HepG2 (cell line): ENCODE measurements at regions not wholly inside any gene's neighbourhood (a gene's known extent, or its start where the extent isn't known, plus 50 kb on each side); places are given as distances from the start of the nearest gene placed in this dataset.

ENCODE experiments used
- FOXA3 ChIP-seq: IDR thresholded peaks from 2 replicates; pipeline ENCODE4 v1.6.1; 2016; ENCODE audit warnings: missing genetic modification reagents, missing compliant biosample characterization
- MLLT10 ChIP-seq: sonication (generic); formaldehyde crosslinking; IDR thresholded peaks from 2 replicates; pipeline ENCODE4 v1.4.0; 2020; ENCODE audit warnings: missing genetic modification reagents
- RXRA ChIP-seq: sonication (generic); formaldehyde crosslinking; IDR thresholded peaks from 2 replicates; pipeline ENCODE4 v1.5.1; 2020; ENCODE audit warnings: missing genetic modification reagents
- TGIF2 ChIP-seq: IDR thresholded peaks from 2 replicates; pipeline ENCODE4 v1.6.1; 2016; ENCODE audit warnings: control low read depth, missing compliant biosample characterization
- TF ChIP-seq, protein P1 (sequence below): IDR thresholded peaks from 2 replicates; pipeline ENCODE4 v1.6.1; 2012; ENCODE audit warnings: inconsistent platforms
- TF ChIP-seq, protein P2 (sequence below): sonication (generic); formaldehyde crosslinking; IDR thresholded peaks from 2 replicates; pipeline ENCODE4 v1.9.0; 2021; ENCODE audit warnings: missing genetic modification reagents, borderline replicate concordance
- TF ChIP-seq, protein P3 (sequence below): sonication (generic); formaldehyde crosslinking; IDR thresholded peaks from 2 replicates; pipeline ENCODE4 v1.4.0; 2020; ENCODE audit warnings: missing genetic modification reagents; ENCODE audit errors: not compliant biosample characterization

DNA sequence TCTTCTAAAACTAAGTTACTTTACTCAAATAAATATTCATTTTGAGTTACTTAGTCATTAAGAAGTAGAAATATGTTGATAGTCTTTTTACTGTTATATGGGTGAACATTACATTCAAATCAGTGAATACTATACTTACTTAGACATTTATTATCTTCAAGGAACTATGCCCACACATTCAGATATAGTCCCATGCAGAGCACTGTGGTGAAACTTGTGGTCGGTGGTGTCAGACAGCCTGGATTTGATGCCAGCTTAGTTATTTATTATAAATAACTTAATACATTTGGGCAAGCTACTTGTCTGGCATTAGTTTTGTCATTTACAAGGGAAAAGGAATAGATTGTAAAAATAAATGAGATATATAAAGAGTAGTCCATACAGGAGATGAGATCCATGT, 149.5 kb downstream of the RAP2B start:
- TF ChIP-seq MLLT10 (CRISPR knock-in tag) (no peak), FOXA3 (no peak), RXRA (CRISPR knock-in tag) (no peak), TGIF2 (no peak)
- TF ChIP-seq, protein P1, sequence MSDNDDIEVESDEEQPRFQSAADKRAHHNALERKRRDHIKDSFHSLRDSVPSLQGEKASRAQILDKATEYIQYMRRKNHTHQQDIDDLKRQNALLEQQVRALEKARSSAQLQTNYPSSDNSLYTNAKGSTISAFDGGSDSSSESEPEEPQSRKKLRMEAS: no peak
- TF ChIP-seq, protein P2, sequence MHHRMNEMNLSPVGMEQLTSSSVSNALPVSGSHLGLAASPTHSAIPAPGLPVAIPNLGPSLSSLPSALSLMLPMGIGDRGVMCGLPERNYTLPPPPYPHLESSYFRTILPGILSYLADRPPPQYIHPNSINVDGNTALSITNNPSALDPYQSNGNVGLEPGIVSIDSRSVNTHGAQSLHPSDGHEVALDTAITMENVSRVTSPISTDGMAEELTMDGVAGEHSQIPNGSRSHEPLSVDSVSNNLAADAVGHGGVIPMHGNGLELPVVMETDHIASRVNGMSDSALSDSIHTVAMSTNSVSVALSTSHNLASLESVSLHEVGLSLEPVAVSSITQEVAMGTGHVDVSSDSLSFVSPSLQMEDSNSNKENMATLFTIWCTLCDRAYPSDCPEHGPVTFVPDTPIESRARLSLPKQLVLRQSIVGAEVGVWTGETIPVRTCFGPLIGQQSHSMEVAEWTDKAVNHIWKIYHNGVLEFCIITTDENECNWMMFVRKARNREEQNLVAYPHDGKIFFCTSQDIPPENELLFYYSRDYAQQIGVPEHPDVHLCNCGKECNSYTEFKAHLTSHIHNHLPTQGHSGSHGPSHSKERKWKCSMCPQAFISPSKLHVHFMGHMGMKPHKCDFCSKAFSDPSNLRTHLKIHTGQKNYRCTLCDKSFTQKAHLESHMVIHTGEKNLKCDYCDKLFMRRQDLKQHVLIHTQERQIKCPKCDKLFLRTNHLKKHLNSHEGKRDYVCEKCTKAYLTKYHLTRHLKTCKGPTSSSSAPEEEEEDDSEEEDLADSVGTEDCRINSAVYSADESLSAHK (CRISPR knock-in tag): no peak
- TF ChIP-seq, protein P3, sequence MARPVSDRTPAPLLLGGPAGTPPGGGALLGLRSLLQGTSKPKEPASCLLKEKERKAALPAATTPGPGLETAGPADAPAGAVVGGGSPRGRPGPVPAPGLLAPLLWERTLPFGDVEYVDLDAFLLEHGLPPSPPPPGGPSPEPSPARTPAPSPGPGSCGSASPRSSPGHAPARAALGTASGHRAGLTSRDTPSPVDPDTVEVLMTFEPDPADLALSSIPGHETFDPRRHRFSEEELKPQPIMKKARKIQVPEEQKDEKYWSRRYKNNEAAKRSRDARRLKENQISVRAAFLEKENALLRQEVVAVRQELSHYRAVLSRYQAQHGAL (CRISPR knock-in tag): no peak
